Activated CD8-positive, alpha-beta memory T cell treated with anti-CD3 and anti-CD28 coated beads, Interleukin-2, amount 50 U/mL, for 1 hour (primary cell): ENCODE measurements at regions not wholly inside any gene's neighbourhood (a gene's known extent, or its start where the extent isn't known, plus 50 kb on each side); places are given as distances from the start of the nearest gene placed in this dataset.

Experiments used
- DNase-seq: peaks from one replicate; pipeline ENCODE4 v3.0.0-alpha.2; 2020; ENCODE audit errors: extremely low read depth

- DNase-seq: no peak
Measured at GRCh38 chr1:244265507-244265906, 186.2 kb downstream of the ADSS2 start.

GRCh38 chr1:244269169-244269568 lies 182.5 kb downstream of the ADSS2 start:
- DNase-seq: no peak

GRCh38 chr1:244271004-244271403 lies 180.7 kb downstream of the ADSS2 start:
- DNase-seq: no peak

GRCh38 chr1:244271691-244272308 lies 179.9 kb downstream of the ADSS2 start:
- DNase-seq: no peak

- DNase-seq: peak; percentile 41
Measured at GRCh38 chr1:244272471-244273261, 179.0 kb downstream of the ADSS2 start.

GRCh38 chr1:244273262-244273844 lies 178.4 kb downstream of the ADSS2 start:
- DNase-seq: no peak

GRCh38 chr1:244273845-244274619 lies 177.7 kb downstream of the ADSS2 start:
- DNase-seq: no peak

GRCh38 chr1:244276646-244277045 lies 175.1 kb downstream of the ADSS2 start:
- no peak for DNase-seq

- DNase-seq: no peak
Measured at GRCh38 chr1:244280201-244280600, 171.5 kb downstream of the ADSS2 start.

- DNase-seq: no peak
Measured at GRCh38 chr1:244280859-244281258, 170.8 kb downstream of the ADSS2 start.

- no peak for DNase-seq
Measured at GRCh38 chr1:244283772-244284171, 167.9 kb downstream of the ADSS2 start.

GRCh38 chr1:244284641-244285156 lies 167.0 kb downstream of the ADSS2 start:
- no peak for DNase-seq

GRCh38 chr1:244286341-244286740 lies 165.4 kb downstream of the ADSS2 start:
- no peak for DNase-seq

GRCh38 chr1:244287726-244288125 lies 164.0 kb downstream of the ADSS2 start:
- no peak for DNase-seq

GRCh38 chr1:244288663-244289062 lies 163.0 kb downstream of the ADSS2 start:
- no peak for DNase-seq

GRCh38 chr1:244289991-244290785 lies 161.5 kb downstream of the ADSS2 start:
- DNase-seq: no peak

GRCh38 chr1:244291236-244292201 lies 160.2 kb downstream of the ADSS2 start:
- DNase-seq: no peak

- DNase-seq: no peak
Measured at GRCh38 chr1:244294599-244295224, 157.0 kb downstream of the ADSS2 start.

GRCh38 chr1:244296003-244296402 lies 155.7 kb downstream of the ADSS2 start:
- no peak for DNase-seq

- DNase-seq: no peak
Measured at GRCh38 chr1:244296447-244296846, 155.3 kb downstream of the ADSS2 start.
